ENCODE measurements at regions not wholly inside any gene's neighbourhood (a gene's known extent, or its start where the extent isn't known, plus 50 kb on each side); places are given as distances from the start of the nearest gene placed in this dataset.

- no peak for DNase-seq (ENCODE audit: low read depth in 2 of 2)
Measured at GRCh38 chr18:37762076-37762621, 196.6 kb upstream of the CELF4 start.

GRCh38 chr18:37754141-37754540 is 188.5 kb upstream of the CELF4 start:
- DNase-seq (ENCODE audit: low read depth in 2 of 2): no peak

- no peak for DNase-seq (ENCODE audit: low read depth in 2 of 2)
Measured at GRCh38 chr18:37742436-37742835, 176.8 kb upstream of the CELF4 start.

GRCh38 chr18:37741032-37741623 is 175.5 kb upstream of the CELF4 start:
- DNase-seq (ENCODE audit: low read depth in 2 of 2): no peak

- DNase-seq (ENCODE audit: low read depth in 2 of 2): no peak
Measured at GRCh38 chr18:37734406-37734805, 168.8 kb upstream of the CELF4 start.

GRCh38 chr18:37729716-37730115 is 164.1 kb upstream of the CELF4 start:
- DNase-seq (ENCODE audit: low read depth in 2 of 2): no peak

GRCh38 chr18:37724206-37724605 is 158.6 kb upstream of the CELF4 start:
- no peak for DNase-seq (ENCODE audit: low read depth in 2 of 2)

GRCh38 chr18:37721544-37722522 is 156.2 kb upstream of the CELF4 start:
- DNase-seq (ENCODE audit: low read depth in 2 of 2): no peak

- no peak for DNase-seq (ENCODE audit: low read depth in 2 of 2)
Measured at GRCh38 chr18:37720663-37721062, 155.1 kb upstream of the CELF4 start.

GRCh38 chr18:37717656-37718055 is 152.1 kb upstream of the CELF4 start:
- no peak for DNase-seq (ENCODE audit: low read depth in 2 of 2)

GRCh38 chr18:37717098-37717497 is 151.5 kb upstream of the CELF4 start:
- DNase-seq (ENCODE audit: low read depth in 2 of 2): no peak

GRCh38 chr18:37716106-37716735 is 150.6 kb upstream of the CELF4 start:
- no peak for DNase-seq (ENCODE audit: low read depth in 2 of 2)

- no peak for DNase-seq (ENCODE audit: low read depth in 2 of 2)
Measured at GRCh38 chr18:37714691-37715090, 149.1 kb upstream of the CELF4 start.

GRCh38 chr18:37712776-37713175 is 147.2 kb upstream of the CELF4 start:
- DNase-seq (ENCODE audit: low read depth in 2 of 2): no peak

GRCh38 chr18:37711766-37712505 is 146.3 kb upstream of the CELF4 start:
- no peak for DNase-seq (ENCODE audit: low read depth in 2 of 2)

GRCh38 chr18:37710726-37711125 is 145.1 kb upstream of the CELF4 start:
- DNase-seq (ENCODE audit: low read depth in 2 of 2): no peak

GRCh38 chr18:37709740-37710139 is 144.1 kb upstream of the CELF4 start:
- DNase-seq (ENCODE audit: low read depth in 2 of 2): no peak

- no peak for DNase-seq (ENCODE audit: low read depth in 2 of 2)
Measured at GRCh38 chr18:37705016-37705415, 139.4 kb upstream of the CELF4 start.

- no peak for DNase-seq (ENCODE audit: low read depth in 2 of 2)
Measured at GRCh38 chr18:37702841-37703240, 137.2 kb upstream of the CELF4 start.

- DNase-seq (ENCODE audit: low read depth in 2 of 2): no peak
Measured at GRCh38 chr18:37701967-37702366, 136.4 kb upstream of the CELF4 start.

- no peak for DNase-seq (ENCODE audit: low read depth in 2 of 2)
Measured at GRCh38 chr18:37698508-37699040, 133.0 kb upstream of the CELF4 start.

Measured in stimulated activated CD4-positive, alpha-beta T cell treated with anti-CD3 and anti-CD28 coated beads, Interleukin-1b, Interleukin-23, amount 100 ng/mL, for 1 hour (primary cell).